Stimulated activated CD8-positive, alpha-beta memory T cell treated with anti-CD3 and anti-CD28 coated beads, Interleukin-7, amount 100 ng/mL, for 24 hours (primary cell): ENCODE measurements at regions not wholly inside any gene's neighbourhood (a gene's known extent, or its start where the extent isn't known, plus 50 kb on each side); places are given as distances from the start of the nearest gene placed in this dataset.
"Not testable (repeated sequence)": the region's sequence is repeated elsewhere in the genome, so short reads cannot be mapped to it uniquely, and the experiment has no call there.

Source experiments
- DNase-seq: peaks from one replicate; pipeline ENCODE4 v3.0.0-alpha.2; 2020; ENCODE audit warnings: low read depth

- DNase-seq: no peak
Measured at GRCh38 chr21:28703861-28704260, 288.8 kb downstream of the LTN1 start.

- DNase-seq: no peak
Measured at GRCh38 chr21:28699596-28700259, 292.9 kb downstream of the LTN1 start.

- DNase-seq: no peak
Measured at GRCh38 chr21:28699186-28699585, 293.5 kb downstream of the LTN1 start.

- no peak for DNase-seq
Measured at GRCh38 chr21:28696844-28697410, 295.8 kb downstream of the LTN1 start.

- DNase-seq: no peak
Measured at GRCh38 chr21:28693476-28693875, 299.2 kb downstream of the LTN1 start.

- no peak for DNase-seq
Measured at GRCh38 chr21:28690196-28690595, 302.5 kb downstream of the LTN1 start.

GRCh38 chr21:28688381-28688780 is 304.3 kb downstream of the LTN1 start:
- no peak for DNase-seq

- no peak for DNase-seq
Measured at GRCh38 chr21:28687586-28687985, 305.1 kb downstream of the LTN1 start.

GRCh38 chr21:28683982-28684752 is 308.5 kb downstream of the LTN1 start:
- no peak for DNase-seq

- DNase-seq: not testable (repeated sequence)
Measured at GRCh38 chr21:28682884-28683283, 309.8 kb downstream of the LTN1 start.

- not testable (repeated sequence) for DNase-seq
Measured at GRCh38 chr21:28677096-28677495, 315.6 kb downstream of the LTN1 start.

- DNase-seq: no peak
Measured at GRCh38 chr21:28675331-28676041, 317.2 kb downstream of the LTN1 start.

GRCh38 chr21:28674763-28675162 is 317.9 kb downstream of the LTN1 start:
- DNase-seq: no peak

- no peak for DNase-seq
Measured at GRCh38 chr21:28671549-28672195, 321.0 kb downstream of the LTN1 start.

GRCh38 chr21:28669971-28670653 is 322.6 kb downstream of the LTN1 start:
- DNase-seq: no peak

GRCh38 chr21:28669321-28669720 is 323.4 kb downstream of the LTN1 start:
- no peak for DNase-seq

GRCh38 chr21:28663754-28664153 is 328.9 kb downstream of the LTN1 start:
- no peak for DNase-seq

- DNase-seq: no peak
Measured at GRCh38 chr21:28663111-28663693, 329.5 kb downstream of the LTN1 start.

- no peak for DNase-seq
Measured at GRCh38 chr21:28657566-28657965, 335.1 kb downstream of the LTN1 start.

- DNase-seq: no peak
Measured at GRCh38 chr21:28655471-28655870, 337.2 kb downstream of the LTN1 start.

- no peak for DNase-seq
Measured at GRCh38 chr21:28654406-28654805, 338.3 kb downstream of the LTN1 start.
